GM23338 (cell line): ENCODE measurements at regions not wholly inside any gene's neighbourhood (a gene's known extent, or its start where the extent isn't known, plus 50 kb on each side); places are given as distances from the start of the nearest gene placed in this dataset.

Source experiments
- CTCF ChIP-seq, 2 experiments: fragments of 200-600 bp in 1 of 2; sonication (generic) in 1 of 2; conservative IDR thresholded peaks; 2 replicates each; pipeline versions ENCODE4 v1.5.1 to v1.6.1; 2016 to 2017; ENCODE audit warnings: antibody characterized with exemption in 2 of 2, low read depth in 2 of 2, mild to moderate bottlenecking in 2 of 2, moderate library complexity in 1 of 2
- EZH2 ChIP-seq: fragments of 200-600 bp; sonication (generic); IDR thresholded peaks from one replicate; pipeline ENCODE4 v1.8.0; 2017; ENCODE audit warnings: antibody characterized with exemption, mild to moderate bottlenecking, low read depth; ENCODE audit not compliant: unreplicated experiment
- JUNB ChIP-seq: IDR thresholded peaks from one replicate; pipeline ENCODE4 v1.6.1; 2016; ENCODE audit warnings: antibody characterized with exemption; ENCODE audit not compliant: unreplicated experiment
- POLR2AphosphoS5 ChIP-seq: IDR thresholded peaks from 2 replicates; pipeline ENCODE4 v1.6.1; 2016; ENCODE audit warnings: antibody characterized with exemption, low read depth

- TF ChIP-seq CTCF (conservative IDR thresholded peaks at IDR 0.05; ENCODE audit: low read depth in 2 of 2) = no peak
- TF ChIP-seq JUNB = no peak
- TF ChIP-seq POLR2AphosphoS5 = no peak
- TF ChIP-seq EZH2 = no peak
Observed at GRCh38 chr10:131825150-131825848, 75.5 kb upstream of the PPP2R2D start.
